Endothelial cell of umbilical vein (primary cell): ENCODE measurements at regions not wholly inside any gene's neighbourhood (a gene's known extent, or its start where the extent isn't known, plus 50 kb on each side); places are given as distances from the start of the nearest gene placed in this dataset.

Experiments
- BruUV-seq: library from RNA; stranded (reverse); fragments of 400-500 nt; replicated peaks from 2 replicates; lab custom pipeline; 2021; lab: Mats Ljungman, UMichigan
- CTCF ChIA-PET: fragments of 300-600, 350-600 bp; sonication (Branson Sonifier 250); formaldehyde crosslinking; loops from one replicate; lab custom pipeline; 2021; ENCODE audit warnings: antibody characterized with exemption, inconsistent platforms; lab: Charles Lee
- POLR2A ChIA-PET: fragments of 300-600, 350-600 bp; sonication (Branson Sonifier 250); formaldehyde crosslinking; loops from one replicate; lab custom pipeline; 2021; ENCODE audit warnings: antibody characterized with exemption, inconsistent platforms; lab: Charles Lee
- DNase-seq: peaks from one replicate; pipeline ENCODE4 v3.0.0-alpha.2; 2011; ENCODE audit warnings: low read depth, low spot score
- FAIRE-seq: peaks from 2 replicates; lab custom pipeline; 2011; peaks lifted over from hg19 to GRCh38; lab: Jason Lieb, UNC
- H2AFZ ChIP-seq: 2 replicates; pipeline ENCODE4 v1.6.0; 2012; ENCODE audit warnings: low read depth, low read length, control low read depth, inconsistent platforms
- H3K27ac ChIP-seq: 2 replicates; pipeline ENCODE4 v1.5.1; 2011; ENCODE audit warnings: low read depth, mild to moderate bottlenecking, control low read depth, low read length, moderate library complexity; ENCODE audit not compliant: insufficient read depth
- H3K27me3 ChIP-seq, 2 experiments: 2 replicates each; pipeline versions ENCODE4 v1.6.0 to v1.6.1; 2011; ENCODE audit warnings: low read length in 2 of 2, mixed read lengths in 1 of 2; ENCODE audit not compliant: control insufficient read depth in 2 of 2, insufficient read depth in 2 of 2
- H3K36me3 ChIP-seq, 2 experiments: 2 replicates in 1 of 2; 3 replicates in 1 of 2; pipeline ENCODE4 v1.5.1; 2011; ENCODE audit warnings: low read length in 2 of 2, mild to moderate bottlenecking in 1 of 2, moderate library complexity in 1 of 2; ENCODE audit not compliant: control insufficient read depth in 2 of 2, insufficient read depth in 2 of 2; ENCODE audit errors: extremely low read depth in 1 of 2
- H3K4me1 ChIP-seq: 3 replicates; pipeline ENCODE4 v1.5.1; 2011; ENCODE audit warnings: mild to moderate bottlenecking, low read length; ENCODE audit not compliant: control insufficient read depth, insufficient read depth; ENCODE audit errors: extremely low read depth
- H3K4me2 ChIP-seq: 2 replicates; pipeline ENCODE4 v1.6.1; 2011; ENCODE audit warnings: low read length, control low read depth, mixed read lengths; ENCODE audit not compliant: insufficient read depth
- H3K4me3 ChIP-seq, 3 experiments: fragments of 200-600 bp in 1 of 3; sonication (generic), shearing (Covaris generic) in 1 of 3; replicated peaks in 1 of 3; 2 replicates each; pipeline ENCODE4 v1.5.1; 2011 to 2016; ENCODE audit warnings: control low read depth in 3 of 3, low read length in 3 of 3, mild to moderate bottlenecking in 2 of 3, inconsistent platforms in 1 of 3, low read depth in 1 of 3, moderate library complexity in 1 of 3; ENCODE audit not compliant: insufficient read depth in 1 of 3
- H3K79me2 ChIP-seq: 2 replicates; pipeline ENCODE4 v1.6.0; 2012; ENCODE audit warnings: low read length, inconsistent platforms; ENCODE audit not compliant: control insufficient read depth, insufficient read depth
- H3K9ac ChIP-seq: replicated peaks from 2 replicates; pipeline ENCODE3; 2011; ENCODE audit warnings: low read length, control low read depth; ENCODE audit not compliant: insufficient read depth; ENCODE audit errors: extremely low read depth
- H3K9me1 ChIP-seq: replicated peaks from 3 replicates; pipeline ENCODE4 v1.6.0; 2011; ENCODE audit warnings: mild to moderate bottlenecking, low read length; ENCODE audit not compliant: control insufficient read depth, insufficient read depth; ENCODE audit errors: extremely low read depth
- H3K9me3 ChIP-seq: replicated peaks from 2 replicates; pipeline ENCODE4 v1.5.1; 2012; ENCODE audit warnings: low read length, inconsistent platforms; ENCODE audit not compliant: control insufficient read depth, insufficient read depth
- H4K20me1 ChIP-seq: replicated peaks from 2 replicates; pipeline ENCODE3; 2011; ENCODE audit warnings: mild to moderate bottlenecking, low read length; ENCODE audit not compliant: control insufficient read depth, insufficient read depth; ENCODE audit errors: extremely low read depth
- CTCF ChIP-seq, 2 donors: IDR thresholded peaks; 1 replicate in 1 of 2; 2 replicates in 1 of 2; pipeline ENCODE4 v1.5.1; 2011; ENCODE audit warnings: low read length in 2 of 2, mild to moderate bottlenecking in 2 of 2, moderate library complexity in 2 of 2, control low read depth in 1 of 2, inconsistent platforms in 1 of 2, low read depth in 1 of 2; ENCODE audit not compliant: insufficient read depth in 1 of 2; ENCODE audit errors: extremely low read depth in 1 of 2
- EZH2 ChIP-seq: IDR thresholded peaks from 2 replicates; pipeline ENCODE4 v1.6.1; 2012; ENCODE audit warnings: borderline replicate concordance, low read depth, mild to moderate bottlenecking, moderate library complexity, low read length, inconsistent platforms; ENCODE audit not compliant: severe bottlenecking
- FOS ChIP-seq: IDR thresholded peaks from 2 replicates; pipeline ENCODE4 v1.6.1; 2011; ENCODE audit warnings: mild to moderate bottlenecking, low read length, moderate library complexity, borderline replicate concordance; ENCODE audit not compliant: insufficient read depth
- GATA2 ChIP-seq: IDR thresholded peaks from 2 replicates; pipeline ENCODE4 v1.7.0; 2011; ENCODE audit warnings: low read depth, mild to moderate bottlenecking, moderate library complexity, mixed read lengths, low read length; ENCODE audit not compliant: insufficient read length, insufficient read depth
- JUN ChIP-seq: IDR thresholded peaks from 2 replicates; pipeline ENCODE4 v1.6.1; 2011; ENCODE audit warnings: borderline replicate concordance, low read depth; ENCODE audit not compliant: insufficient read length, insufficient read depth
- MAX ChIP-seq: IDR thresholded peaks from 2 replicates; pipeline ENCODE4 v1.6.1; 2011; ENCODE audit not compliant: insufficient read depth, insufficient read length
- MYC ChIP-seq: IDR thresholded peaks from one replicate; pipeline ENCODE4 v1.6.1; 2011; ENCODE audit warnings: mild to moderate bottlenecking, low read depth, low read length
- POLR2A ChIP-seq: IDR thresholded peaks from 2 replicates; pipeline ENCODE4 v1.6.1; 2012; ENCODE audit warnings: low read depth, mild to moderate bottlenecking, control low read depth, low read length
- POLR2AphosphoS5 ChIP-seq: IDR thresholded peaks from 2 replicates; pipeline ENCODE4 v1.6.1; 2012; ENCODE audit warnings: low read depth, mild to moderate bottlenecking, control low read depth, low read length, moderate library complexity; ENCODE audit not compliant: insufficient read depth
- dilution Hi-C: fragments of 300-500 bp; cut with MboI; formaldehyde crosslinking; loops from one replicate; pipeline ENCODE4 v1.15.0; 2019; ENCODE audit warnings: low sequenced_read_pairs; ENCODE audit not compliant: extremely low pct_ligation_motif_present
- intact Hi-C: fragments of 100-400 bp; cut with micrococcal nuclease; formaldehyde crosslinking; loops from one replicate; pipeline ENCODE4 v1.10.0; 2022

- Histone ChIP-seq H3K9ac (no peak overlapping the region), H3K79me2 (no peaks in the 10 kb centered on the region), H3K36me3 (no peaks in the 10 kb centered on the region), H3K4me3 (no peak overlapping the region), H3K4me1 (no peaks in the 10 kb centered on the region), H3K4me2 (no peak overlapping the region), H4K20me1 (no peaks in the 10 kb centered on the region), H3K9me1 (no peaks in the 10 kb centered on the region), H3K27me3 (peaks cover 3 to 8% of the 10 kb centered on the region in 2 experiments), H3K9me3 (no peaks in the 10 kb centered on the region), H3K27ac (no peak overlapping the region), H2AFZ (no peak overlapping the region)
- dilution Hi-C loops, result no loop called here
- POLR2A ChIA-PET, result no interaction called here
- FAIRE-seq (no peak), DNase-seq (no peak)
- intact Hi-C loops, result no loop called here
- BruUV-seq, result no TSS peak
- CTCF ChIA-PET, result interaction anchor here (1.6 to 1.9 kb wide), 2 partner anchors 10 to 45 kb away, joined by 4 to 6 read pairs; no protein-coding TSS in a partner anchor
- TF ChIP-seq MAX, result no peak
- TF ChIP-seq JUN, result no peak
- no peak for TF ChIP-seq GATA2
- TF ChIP-seq CTCF (IDR thresholded peaks at IDR 0.05; ENCODE audit: extremely low read depth in 1 of 2, insufficient read depth in 1 of 2, low read depth in 1 of 2, low read length in 2 of 2), result no peak
- TF ChIP-seq MYC, result no peak
- TF ChIP-seq FOS, result no peak
- no peak for TF ChIP-seq POLR2A
- no peak for TF ChIP-seq EZH2
- TF ChIP-seq POLR2AphosphoS5, result no peak
Observed at GRCh38 chr6:100161782-100162365, 167.9 kb upstream of the MCHR2 start.
